ENCODE measurements at regions not wholly inside any gene's neighbourhood (a gene's known extent, or its start where the extent isn't known, plus 50 kb on each side); places are given as distances from the start of the nearest gene placed in this dataset.

DNA sequence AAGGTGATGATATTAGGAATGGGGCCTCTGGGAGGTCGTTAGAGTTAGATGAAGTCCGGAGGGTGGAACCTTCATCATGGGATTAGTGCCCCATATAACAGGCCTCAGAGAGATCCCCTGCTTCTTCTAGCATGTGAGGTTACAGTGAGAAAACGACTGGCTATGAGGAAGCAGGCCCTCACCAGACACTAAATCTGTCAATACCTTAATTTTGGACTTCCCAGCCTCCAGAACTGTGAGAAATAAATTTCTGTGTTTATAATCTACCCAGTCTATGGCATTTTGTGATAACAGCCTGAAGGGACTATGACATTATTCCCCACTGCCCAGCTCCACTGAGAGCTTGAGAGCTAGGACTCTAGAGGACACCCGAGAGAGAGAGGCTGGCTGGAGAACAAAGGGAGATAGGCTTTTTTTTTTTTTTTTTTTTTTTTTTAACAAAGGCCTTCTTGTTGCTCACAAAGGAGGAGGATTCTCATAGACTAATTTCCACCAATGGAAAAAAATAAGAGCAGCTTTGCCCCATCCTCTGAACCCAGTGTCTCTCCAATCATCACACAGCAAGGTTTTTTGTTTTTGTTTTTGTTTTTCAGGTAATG, 87.8 kb upstream of the EEA1 start:
- TF ChIP-seq, protein P1, sequence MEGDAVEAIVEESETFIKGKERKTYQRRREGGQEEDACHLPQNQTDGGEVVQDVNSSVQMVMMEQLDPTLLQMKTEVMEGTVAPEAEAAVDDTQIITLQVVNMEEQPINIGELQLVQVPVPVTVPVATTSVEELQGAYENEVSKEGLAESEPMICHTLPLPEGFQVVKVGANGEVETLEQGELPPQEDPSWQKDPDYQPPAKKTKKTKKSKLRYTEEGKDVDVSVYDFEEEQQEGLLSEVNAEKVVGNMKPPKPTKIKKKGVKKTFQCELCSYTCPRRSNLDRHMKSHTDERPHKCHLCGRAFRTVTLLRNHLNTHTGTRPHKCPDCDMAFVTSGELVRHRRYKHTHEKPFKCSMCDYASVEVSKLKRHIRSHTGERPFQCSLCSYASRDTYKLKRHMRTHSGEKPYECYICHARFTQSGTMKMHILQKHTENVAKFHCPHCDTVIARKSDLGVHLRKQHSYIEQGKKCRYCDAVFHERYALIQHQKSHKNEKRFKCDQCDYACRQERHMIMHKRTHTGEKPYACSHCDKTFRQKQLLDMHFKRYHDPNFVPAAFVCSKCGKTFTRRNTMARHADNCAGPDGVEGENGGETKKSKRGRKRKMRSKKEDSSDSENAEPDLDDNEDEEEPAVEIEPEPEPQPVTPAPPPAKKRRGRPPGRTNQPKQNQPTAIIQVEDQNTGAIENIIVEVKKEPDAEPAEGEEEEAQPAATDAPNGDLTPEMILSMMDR (IDR thresholded peaks at IDR 0.05; ENCODE audit: insufficient read depth, low read depth, low read length): no peak
- TF ChIP-seq EZH2 (IDR thresholded peaks at IDR 0.05; ENCODE audit: insufficient read depth, low read length): no peak

All from astrocyte (in vitro differentiated cells and primary cell).